ENCODE measurements at regions not wholly inside any gene's neighbourhood (a gene's known extent, or its start where the extent isn't known, plus 50 kb on each side); places are given as distances from the start of the nearest gene placed in this dataset.

DNA sequence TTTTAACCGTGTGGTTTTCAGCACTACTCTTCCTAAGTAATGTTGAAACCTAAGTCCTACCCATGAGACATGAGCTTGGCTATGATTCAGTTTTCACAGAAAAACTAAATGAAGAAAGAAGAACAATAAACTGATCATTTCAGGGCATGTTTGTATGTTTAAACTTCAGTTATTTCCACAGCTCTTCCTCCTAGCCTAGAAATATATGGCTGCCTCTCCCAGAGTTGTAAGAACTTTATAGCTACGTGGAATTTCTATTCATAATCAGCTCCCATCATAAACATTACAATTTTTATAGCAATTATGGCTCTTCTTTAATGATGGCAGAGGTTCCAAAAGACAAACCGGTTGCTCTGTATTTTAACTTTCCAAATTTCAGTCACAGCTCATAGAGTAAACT lies 314.7 kb upstream of the ADAMTSL1 start:
- DNase-seq: no peak

DNA sequence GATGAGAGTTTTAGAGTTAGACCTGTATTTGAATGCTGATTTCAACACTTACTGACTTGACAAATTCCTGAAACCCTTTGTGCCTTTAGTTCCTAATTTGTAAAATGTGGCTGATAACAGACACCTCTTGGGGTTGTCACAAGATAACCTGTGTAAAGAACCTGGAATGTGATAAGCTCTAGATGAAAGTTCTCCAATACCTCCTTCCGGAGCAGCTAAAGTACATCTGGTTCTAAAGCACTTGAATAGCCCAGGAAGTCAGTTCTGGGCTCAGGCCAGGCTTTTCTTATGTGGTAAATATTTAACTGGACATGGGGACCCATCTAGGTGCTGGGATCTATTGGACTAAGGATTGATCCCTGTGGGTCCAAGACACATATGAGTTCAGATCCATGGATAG lies 310.8 kb upstream of the ADAMTSL1 start:
- DNase-seq: no peak

DNA sequence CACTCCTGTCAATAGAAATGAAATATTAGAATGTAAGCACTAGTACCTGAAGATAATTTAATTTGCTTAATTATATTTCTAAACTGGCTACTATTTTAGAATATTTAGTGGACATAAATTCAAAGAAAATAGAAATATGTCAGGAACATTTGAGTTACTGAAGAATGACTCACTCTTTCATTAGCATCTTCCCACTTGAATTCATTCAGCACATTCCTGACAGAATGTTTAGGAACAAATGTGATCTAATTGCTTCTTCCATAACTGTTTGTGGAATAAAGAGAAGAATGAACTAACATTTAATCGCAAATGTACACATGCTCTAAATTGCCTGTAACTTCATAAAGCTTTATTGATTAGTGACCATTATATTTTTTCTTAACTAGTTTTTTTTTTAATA lies 306.2 kb upstream of the ADAMTSL1 start:
- no peak for DNase-seq

DNA sequence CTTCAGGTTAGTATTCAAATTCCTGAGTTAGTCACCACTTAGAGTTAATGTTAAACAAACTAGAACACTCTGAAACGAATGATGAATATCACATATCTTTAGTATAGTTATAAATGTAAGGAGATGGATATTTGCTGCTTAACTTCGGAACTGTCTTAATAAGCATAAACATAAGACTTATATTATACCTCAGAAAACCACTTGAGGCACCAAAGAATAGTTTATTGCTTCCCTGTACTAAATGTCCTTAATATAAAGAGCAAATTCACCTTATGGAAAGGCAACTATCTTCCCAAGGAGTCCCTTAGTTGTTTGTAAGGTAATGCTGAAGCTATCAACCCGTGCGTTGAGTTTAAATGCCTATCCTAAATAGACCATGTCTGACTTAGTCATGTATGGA lies 300.0 kb upstream of the ADAMTSL1 start:
- no peak for DNase-seq

DNA sequence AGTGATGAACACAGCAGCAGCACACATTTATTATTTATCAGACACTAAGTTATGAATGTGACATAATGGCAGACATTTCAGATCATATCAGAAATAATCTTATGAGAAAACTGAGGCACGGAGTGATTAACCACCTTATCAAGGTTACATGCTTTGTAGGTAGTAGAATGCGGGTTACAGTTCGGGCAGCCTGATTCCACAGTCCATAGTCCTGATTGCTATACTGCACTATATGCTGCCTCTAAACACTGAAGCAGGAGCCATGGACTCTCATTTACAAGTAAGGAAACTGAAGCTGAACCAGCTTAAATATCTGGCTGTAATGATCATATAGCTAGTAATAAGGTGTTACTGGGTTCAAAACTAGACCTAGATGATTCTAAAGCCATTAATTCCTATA lies 291.3 kb upstream of the ADAMTSL1 start:
- no peak for DNase-seq

DNA sequence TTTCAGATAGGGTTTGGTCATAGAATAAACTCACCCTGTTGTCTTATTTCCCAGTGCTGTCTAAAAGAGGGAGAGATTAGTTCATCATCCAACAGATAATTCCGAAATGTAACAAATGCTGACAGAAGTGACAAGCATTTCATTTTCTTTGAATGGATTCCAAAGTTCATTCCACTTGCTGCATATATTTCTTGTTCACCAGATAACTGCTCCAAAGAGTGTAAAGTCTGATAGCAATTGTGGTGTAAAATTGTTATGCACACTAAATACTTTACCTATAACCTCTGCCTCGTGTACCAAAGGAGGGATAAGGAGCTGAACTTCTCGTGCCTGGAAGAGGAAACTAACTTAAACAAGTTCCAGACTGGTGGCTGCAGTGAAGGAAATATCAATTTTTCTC lies 290.0 kb upstream of the ADAMTSL1 start:
- DNase-seq: no peak

DNA sequence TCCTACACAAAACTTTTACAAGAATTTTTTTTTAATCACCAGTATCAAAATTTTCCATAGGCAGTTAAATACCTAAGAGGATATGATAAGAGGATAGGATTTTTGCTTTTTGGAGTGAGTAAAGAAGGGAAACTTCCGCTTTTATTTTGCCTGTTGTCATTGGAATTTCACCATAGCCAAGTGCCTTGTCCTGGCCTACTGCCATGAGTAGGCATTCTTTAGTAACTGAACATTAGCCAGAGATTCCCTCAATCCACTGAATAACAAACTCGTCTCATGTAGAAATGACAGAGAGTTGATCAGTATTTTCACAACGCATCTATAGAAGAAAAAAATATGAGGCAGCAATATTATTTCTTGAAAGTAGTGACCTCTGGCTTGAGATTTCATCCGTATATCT lies 289.6 kb upstream of the ADAMTSL1 start:
- DNase-seq: no peak

DNA sequence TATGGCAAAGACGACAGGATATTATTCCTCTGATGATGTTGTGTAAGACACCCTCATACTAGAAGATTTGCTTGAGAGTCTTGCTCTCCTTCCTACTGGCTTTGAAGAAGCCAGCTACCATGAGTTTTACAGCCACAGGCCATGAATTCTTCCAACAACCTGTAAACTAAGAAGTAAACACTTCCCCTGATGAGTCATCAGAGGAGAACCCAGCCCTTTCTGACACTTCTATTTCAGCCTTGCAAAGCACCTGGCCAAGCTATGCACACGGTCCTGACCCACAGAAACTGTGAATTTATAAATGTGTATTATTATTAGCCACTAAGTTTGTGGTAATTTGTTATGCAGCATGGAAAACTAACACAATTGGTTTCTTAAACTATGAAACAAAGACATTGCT lies 288.8 kb upstream of the ADAMTSL1 start:
- DNase-seq: no peak

DNA sequence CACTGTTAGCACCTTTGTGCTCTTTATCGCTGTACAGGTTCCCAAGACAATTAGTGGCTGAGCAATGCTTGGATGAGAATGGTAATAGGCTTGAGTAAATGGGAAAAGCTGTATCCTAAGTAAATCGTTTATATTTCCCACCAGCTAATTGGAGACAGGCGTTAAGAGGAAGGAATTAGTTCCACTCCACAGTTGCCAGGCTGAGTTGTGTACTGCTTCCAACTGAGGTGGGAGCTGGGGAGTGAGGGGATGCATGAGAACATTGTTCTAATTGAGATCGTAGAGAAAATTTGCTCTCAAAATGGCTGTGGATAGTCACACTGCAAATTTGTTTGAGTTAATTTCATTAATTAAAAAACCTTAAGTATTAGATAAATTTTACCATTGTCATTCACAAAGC lies 285.0 kb upstream of the ADAMTSL1 start:
- DNase-seq: no peak

DNA sequence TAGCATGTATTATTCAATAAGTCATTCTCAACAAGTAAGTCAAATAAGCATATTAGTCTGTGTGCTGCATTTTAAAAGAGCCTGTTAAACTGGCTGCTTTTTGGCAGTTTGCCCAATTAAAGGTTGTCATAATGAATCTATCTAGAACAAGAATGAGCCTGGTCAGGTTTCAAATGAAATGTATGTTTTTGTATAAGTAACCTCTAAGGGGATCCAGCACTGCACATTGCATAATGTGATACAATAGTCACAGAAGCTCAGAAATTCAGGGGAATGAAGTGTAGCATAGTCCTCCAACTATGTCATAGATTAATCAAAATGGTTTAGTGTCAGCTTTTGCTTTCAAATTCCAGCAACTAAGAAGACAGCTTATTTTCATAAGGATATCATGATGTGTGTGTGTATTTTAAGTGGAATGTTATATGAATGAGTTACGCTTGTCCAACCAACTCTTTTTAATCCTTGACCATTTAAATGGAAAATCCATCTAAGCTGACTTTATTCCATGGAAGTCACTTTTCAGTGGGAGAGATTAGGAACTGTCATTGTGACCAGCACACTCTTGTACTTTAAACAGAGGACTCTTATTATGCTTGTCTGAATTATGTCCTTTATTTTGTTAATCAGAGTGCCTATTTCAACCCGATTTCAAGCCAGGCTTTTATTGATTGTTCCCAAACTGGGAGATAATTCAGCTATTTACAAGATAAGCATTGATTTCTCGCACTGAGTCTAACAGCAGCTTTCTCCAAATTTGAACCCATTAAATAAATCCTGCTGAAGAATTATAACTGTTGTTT lies 283.9 kb upstream of the ADAMTSL1 start:
- DNase-seq: no peak

DNA sequence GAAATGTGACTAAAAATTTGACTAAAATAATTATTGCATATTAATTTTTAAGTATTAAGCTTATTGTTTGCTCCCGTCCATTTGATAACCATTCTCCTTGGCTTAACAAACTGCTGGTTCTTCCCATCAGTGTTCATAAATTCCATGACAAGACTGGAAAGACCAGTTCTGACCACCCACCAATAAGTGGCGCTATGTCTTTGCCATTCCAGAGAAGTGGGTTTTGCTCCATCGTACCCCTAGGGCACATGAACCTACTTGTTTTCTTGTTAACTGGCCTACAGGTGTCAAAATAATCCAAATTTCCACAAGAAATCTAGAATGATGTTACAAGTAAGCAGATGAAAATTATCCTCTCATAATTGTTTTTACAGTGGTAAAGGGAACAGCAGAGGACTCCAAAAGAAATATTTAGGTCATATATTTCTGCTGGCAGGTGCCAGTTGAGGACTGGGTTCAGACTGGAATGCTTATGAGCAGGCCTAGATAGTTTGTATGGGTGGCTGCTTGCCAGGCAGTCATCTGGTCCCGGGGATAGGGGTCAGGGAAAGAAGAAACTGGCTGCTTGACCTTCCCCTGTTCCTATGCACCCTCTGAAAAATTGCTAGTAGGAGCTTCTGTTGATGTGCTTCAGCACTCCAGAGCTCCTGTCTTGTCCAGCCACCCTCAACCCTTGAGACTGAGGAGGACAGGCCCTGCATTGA lies 283.1 kb upstream of the ADAMTSL1 start:
- no peak for DNase-seq

DNA sequence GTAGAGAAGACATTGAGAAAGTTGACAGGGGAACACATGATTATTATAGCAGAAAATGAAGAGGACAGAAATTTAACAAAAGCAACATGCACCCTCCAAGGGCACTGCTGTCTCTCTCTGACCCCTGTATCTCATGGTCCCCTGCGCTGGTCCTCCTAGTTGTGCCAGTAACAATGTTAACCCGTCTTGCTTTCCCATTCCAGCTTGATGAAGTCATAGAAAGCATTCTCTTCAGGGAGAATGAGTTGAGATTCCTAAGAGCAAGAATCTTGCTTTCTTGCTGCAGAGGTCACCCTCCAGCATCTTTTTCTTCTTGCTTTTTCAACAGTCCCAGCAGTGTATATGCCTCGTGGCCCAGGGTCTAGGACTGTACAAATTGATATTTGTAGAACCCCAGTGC lies 279.6 kb upstream of the ADAMTSL1 start:
- DNase-seq: no peak

DNA sequence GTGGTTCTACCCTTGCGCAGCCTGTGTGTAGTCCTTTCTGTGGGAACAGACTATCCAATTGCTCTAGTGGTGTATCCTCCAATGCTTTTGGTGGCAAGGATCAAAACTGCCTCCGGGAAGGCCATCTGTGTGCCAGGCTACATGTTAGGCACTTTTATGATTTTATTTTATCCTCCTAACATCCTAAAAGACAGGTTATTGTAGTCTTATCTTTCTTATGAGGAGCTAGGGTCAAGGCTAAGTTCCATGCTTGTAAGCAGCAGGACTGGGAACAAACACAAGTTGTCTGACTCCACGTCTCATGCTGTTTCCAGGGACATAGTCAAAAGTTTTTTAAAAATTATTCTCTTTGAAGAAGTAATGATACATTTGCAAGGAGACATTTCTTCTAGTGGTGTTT lies 278.7 kb upstream of the ADAMTSL1 start:
- no peak for DNase-seq

DNA sequence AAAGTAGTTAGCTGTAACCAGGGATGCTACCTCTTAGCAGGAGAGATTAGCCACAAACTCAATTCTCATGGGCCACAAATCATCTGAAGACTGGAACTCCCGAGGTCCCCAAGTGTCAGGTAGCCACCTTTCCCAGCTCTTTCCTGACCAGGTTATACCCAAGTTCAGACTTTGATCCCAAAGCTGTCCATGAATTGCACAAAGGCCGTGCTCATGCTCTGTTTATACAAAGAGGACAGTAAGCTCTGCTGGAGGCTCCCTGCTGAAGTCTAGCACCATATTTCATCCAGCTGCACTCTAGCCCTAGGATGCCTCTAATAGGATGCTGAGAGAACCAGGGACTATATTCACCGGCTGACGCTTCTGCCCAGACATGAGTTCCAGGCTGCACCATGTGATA lies 271.0 kb upstream of the ADAMTSL1 start:
- no peak for DNase-seq

DNA sequence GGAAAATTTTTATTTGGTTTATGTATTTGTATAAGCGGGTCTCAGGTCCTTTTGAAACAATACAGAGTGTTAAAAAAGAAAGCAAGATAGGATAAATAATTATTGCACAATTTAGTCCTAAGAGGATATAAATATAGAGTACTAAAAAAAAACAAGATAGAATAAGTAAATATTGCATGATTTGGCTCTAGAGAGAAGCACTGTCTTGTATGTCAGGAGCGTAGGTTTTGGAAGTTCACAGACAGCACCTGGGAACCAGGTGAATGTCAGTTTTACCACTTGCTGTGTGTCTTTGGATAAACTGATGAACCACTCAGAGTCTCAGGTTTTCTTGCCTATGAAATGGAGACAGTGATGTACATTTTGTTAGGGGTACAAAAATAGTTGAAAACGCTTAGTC lies 266.2 kb upstream of the ADAMTSL1 start:
- no peak for DNase-seq

DNA sequence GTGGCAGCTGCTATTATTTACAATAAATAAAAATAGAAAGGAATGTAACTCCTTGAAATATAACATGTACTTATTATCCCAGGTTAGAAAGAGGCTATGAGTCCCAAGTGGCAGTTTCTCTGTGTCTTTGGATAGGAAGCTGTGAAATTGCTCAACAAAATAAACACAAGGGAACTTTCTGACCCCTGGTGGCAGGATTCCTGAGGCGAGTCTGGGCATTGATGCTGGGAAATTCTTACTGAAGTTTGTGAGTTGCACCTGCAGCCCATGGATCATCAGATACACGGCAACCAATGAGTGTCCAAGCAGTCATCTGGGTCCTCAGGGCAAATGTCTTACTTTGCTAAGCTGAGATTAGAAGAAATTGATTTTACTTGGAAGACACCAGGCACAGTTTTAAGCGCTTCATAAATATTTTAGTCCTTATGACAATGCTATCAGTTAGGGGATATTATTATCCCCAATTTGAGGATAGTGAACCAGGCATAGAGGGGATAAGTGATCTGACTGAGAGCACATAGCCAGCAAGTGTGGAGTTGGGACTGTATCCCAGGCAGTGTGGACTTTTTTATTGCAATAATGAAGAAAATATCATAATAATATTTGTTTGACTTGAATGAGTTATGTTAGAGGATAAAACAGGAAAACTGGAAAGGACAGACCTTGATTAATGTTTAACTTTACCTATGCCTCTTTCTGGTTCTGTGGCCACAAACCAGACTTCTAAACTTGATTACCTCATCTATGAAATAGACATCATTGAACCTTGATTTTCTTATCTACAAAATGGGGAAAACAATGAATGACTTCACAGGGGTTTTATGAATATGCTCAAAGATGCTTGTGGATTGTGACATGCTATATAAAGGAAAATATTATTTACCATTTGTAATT lies 265.5 kb upstream of the ADAMTSL1 start:
- no peak for DNase-seq

DNA sequence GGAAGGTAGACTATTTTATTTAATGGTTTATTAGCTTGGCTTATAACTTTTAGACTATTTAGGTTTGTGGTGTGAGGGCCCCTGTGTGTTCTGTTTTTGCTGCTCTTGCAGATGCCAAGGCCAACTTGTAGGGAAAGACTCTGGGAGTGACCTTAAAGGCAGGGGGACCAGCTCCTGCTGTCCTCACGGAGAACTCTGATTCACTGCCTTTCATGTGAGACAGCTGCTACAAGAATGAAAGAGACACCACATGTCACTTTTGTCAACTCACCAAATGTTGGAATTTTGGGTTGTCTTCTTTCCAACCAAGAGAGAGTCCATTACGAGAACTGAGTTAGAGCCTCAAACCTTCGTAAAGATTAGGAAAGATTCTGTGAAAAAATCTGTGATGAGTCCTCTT lies 258.3 kb upstream of the ADAMTSL1 start:
- no peak for DNase-seq

DNA sequence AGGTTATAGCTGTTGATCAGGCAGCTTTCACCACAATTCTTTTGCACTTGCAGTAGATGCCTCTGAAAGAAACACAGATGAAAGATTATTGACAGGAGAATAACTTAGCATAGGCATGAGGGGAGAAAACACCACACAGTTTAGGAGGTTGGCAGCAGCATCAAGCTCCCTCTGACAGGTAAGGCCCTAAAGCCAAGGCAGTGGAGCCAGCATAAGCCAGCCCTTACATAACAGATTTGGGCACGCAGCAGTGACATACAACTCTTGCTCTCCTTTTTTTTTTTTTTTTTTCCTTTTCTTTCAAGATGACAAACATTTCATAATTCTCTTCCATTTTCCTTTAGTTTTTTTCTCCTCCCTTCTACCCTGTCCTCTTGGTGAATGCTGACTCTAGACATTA lies 257.6 kb upstream of the ADAMTSL1 start:
- no peak for DNase-seq

DNA sequence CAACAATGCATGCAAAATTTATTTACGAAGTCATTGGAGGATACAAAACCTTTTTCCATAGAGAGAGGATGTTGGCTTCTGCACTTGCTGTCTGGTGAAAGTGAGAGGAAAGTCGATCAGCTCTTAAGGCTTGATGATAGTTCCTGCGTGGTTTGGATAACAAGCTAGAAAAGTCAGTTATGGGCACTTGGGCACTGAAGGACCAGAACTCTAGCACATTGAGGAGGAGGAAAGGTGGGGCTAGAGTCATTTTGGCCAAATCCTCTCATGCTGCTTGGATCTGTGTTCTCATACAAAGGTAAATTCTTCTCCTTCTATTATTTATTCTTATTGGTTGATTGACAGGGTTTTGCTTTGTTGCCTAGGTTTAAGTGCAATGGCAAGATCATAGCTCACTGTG lies 245.9 kb upstream of the ADAMTSL1 start:
- DNase-seq: no peak

DNA sequence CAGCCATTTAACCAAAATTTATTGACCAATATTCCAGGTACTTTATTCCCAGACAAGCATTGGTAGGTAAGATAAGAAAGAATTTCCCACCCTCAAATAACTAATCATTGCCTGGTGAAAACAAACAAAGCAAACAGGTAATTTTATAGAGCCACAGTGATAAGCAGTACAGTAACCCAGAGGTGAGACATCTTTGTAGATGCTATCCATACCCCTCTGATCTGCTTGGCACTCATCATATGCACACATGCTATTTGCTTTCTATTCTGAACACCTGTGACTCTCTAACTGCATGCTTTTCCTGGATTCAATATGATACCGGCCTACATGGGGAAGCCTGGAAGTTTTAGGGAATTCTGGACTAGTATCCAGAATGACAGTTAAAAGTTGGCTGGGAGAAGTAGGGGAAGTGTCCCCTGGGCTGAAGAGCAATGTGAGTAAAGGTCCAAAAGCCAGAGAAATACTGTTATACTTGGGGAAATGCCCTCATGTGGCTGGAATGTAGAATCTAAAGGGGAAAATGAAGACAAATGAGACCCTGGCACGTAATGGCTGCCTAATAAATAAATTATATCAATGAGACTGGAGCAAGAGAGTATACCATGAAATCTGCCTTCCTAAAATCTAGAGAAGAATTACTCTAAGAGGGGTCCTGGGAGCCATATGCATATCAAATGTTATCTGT lies 243.8 kb upstream of the ADAMTSL1 start:
- DNase-seq: no peak

DNA sequence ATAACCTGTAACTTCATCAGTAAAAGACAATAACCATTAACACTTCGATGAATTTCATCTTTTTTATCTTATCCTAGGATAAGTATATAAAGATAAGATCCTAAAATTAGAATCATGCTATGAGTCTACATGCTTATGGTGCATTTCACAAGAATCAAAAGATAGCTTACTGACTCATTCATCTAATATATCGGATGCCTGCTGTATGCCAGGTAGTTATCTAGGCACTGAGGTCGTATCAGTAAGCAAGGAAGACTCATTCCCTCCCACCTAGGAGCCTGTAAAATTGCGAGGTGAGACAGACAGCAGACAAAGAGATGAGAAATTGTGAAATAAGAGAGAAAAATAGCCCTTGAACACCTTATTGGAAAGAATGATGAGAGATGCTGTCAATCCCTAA lies 240.6 kb upstream of the ADAMTSL1 start:
- no peak for DNase-seq

DNA sequence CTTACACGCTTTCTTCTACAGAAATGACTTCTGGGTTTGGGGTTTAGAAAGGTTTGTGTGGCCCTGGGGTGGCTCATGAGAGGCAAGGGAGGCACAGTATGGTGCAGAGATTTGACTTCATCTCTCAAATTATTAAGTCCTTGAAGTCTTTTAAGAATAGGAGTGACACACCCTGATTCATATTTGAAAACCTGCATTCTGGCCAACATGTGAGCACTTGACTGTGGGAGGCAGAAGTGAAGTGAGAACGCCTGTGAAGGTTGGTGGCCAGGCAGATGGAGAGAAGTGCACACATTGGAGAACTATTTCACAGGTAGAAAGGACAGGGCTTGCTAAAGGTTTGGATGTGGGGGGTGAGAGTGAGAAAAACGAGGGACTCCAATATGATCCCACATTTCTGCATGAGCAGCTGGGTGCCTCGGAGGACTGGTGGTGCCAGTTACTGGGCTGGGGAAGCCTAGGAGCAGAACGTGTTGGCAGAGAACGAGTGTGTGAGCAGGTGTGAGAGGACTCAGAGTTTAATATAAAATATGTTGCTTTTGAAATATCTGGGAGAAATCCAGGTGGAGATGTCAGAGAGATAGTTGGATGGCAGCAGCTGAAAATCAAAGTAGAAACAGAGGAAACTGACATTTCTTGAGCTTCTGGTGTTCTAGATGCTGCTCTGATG lies 240.0 kb upstream of the ADAMTSL1 start:
- no peak for DNase-seq

All from stimulated activated CD4-positive, alpha-beta T cell treated with anti-CD3 and anti-CD28 coated beads, Interleukin-4, amount 100 ng/mL, for 4 hours (primary cell).